ENCODE measurements at regions not wholly inside any gene's neighbourhood (a gene's known extent, or its start where the extent isn't known, plus 50 kb on each side); places are given as distances from the start of the nearest gene placed in this dataset.

- H3K4me1 ChIP-seq, result no peaks in the 10 kb centered on the region
- DNase-seq (ENCODE audit: low spot score in 2 of 2), result no peak
- no peaks in the 10 kb centered on the region for H3K36me3 ChIP-seq
- no peak for TF ChIP-seq POLR2AphosphoS5 (IDR thresholded peaks at IDR 0.05)
- TF ChIP-seq POLR2A (IDR thresholded peaks at IDR 0.05), result no peak
- TF ChIP-seq CTCF (IDR thresholded peaks at IDR 0.05), result no peak
- intact Hi-C loops (cut with DNase I; ENCODE audit: low total_unique reads), result no loop called here
- H3K4me3 ChIP-seq, result no peak overlapping the region
- H3K9me3 ChIP-seq, result no peaks in the 10 kb centered on the region
- no peak overlapping the region for H3K27ac ChIP-seq
- H3K27me3 ChIP-seq, result no peaks in the 10 kb centered on the region
These were observed 409.5 kb downstream of the BTBD3 start for GRCh38 chr20:12327205-12327604.

- no peak overlapping the region for H3K27ac ChIP-seq
- no peak overlapping the region for H3K4me3 ChIP-seq
- DNase-seq (ENCODE audit: low spot score in 2 of 2), result no peak
- H3K4me1 ChIP-seq, result no peaks in the 10 kb centered on the region
- intact Hi-C loops (cut with DNase I; ENCODE audit: low total_unique reads), result no loop called here
- H3K9me3 ChIP-seq, result no peaks in the 10 kb centered on the region
- no peaks in the 10 kb centered on the region for H3K36me3 ChIP-seq
- H3K27me3 ChIP-seq, result no peaks in the 10 kb centered on the region
- TF ChIP-seq POLR2A (IDR thresholded peaks at IDR 0.05), result no peak
These were observed 413.5 kb downstream of the BTBD3 start for GRCh38 chr20:12331236-12331635.

- H3K4me3 ChIP-seq, result no peak overlapping the region
- no peak for TF ChIP-seq POLR2A (IDR thresholded peaks at IDR 0.05)
- no peak for TF ChIP-seq POLR2AphosphoS5 (IDR thresholded peaks at IDR 0.05)
- intact Hi-C loops (cut with DNase I; ENCODE audit: low total_unique reads), result no loop called here
- no peaks in the 10 kb centered on the region for H3K27me3 ChIP-seq
- H3K9me3 ChIP-seq, result no peaks in the 10 kb centered on the region
- H3K36me3 ChIP-seq, result no peaks in the 10 kb centered on the region
- H3K27ac ChIP-seq, result no peak overlapping the region
- H3K4me1 ChIP-seq, result no peaks in the 10 kb centered on the region
- no peak for DNase-seq (ENCODE audit: low spot score in 2 of 2)
These were observed 419.9 kb downstream of the BTBD3 start for GRCh38 chr20:12337601-12338000.

GRCh38 chr20:12345978-12346377 is 428.3 kb downstream of the BTBD3 start:
- H3K36me3 ChIP-seq, result no peaks in the 10 kb centered on the region
- no peaks in the 10 kb centered on the region for H3K27me3 ChIP-seq
- no peak for TF ChIP-seq POLR2A (IDR thresholded peaks at IDR 0.05)
- TF ChIP-seq CTCF (IDR thresholded peaks at IDR 0.05), result no peak
- TF ChIP-seq POLR2AphosphoS5 (IDR thresholded peaks at IDR 0.05), result no peak
- H3K9me3 ChIP-seq, result no peaks in the 10 kb centered on the region
- no peaks in the 10 kb centered on the region for H3K4me1 ChIP-seq
- no peak for DNase-seq (ENCODE audit: low spot score in 2 of 2)
- intact Hi-C loops (cut with DNase I; ENCODE audit: low total_unique reads), result no loop called here
- H3K27ac ChIP-seq, result no peak overlapping the region
- no peak overlapping the region for H3K4me3 ChIP-seq

- intact Hi-C loops (cut with DNase I; ENCODE audit: low total_unique reads), result loop anchor here (5.0 kb wide), 1 partner anchor 482 kb away; no protein-coding TSS in a partner anchor
- TF ChIP-seq POLR2AphosphoS5 (IDR thresholded peaks at IDR 0.05) (no peak), POLR2A (IDR thresholded peaks at IDR 0.05) (no peak)
- no peak for DNase-seq (ENCODE audit: low spot score in 2 of 2)
- H3K9me3 ChIP-seq, result no peaks in the 10 kb centered on the region
- H3K4me1 ChIP-seq, result no peaks in the 10 kb centered on the region
- H3K36me3 ChIP-seq, result no peaks in the 10 kb centered on the region
- H3K4me3 ChIP-seq, result no peak overlapping the region
- H3K27me3 ChIP-seq, result no peaks in the 10 kb centered on the region
- H3K27ac ChIP-seq, result no peak overlapping the region
These were observed 436.1 kb downstream of the BTBD3 start for GRCh38 chr20:12353842-12354241.

- H3K27ac ChIP-seq, result no peak overlapping the region
- no peaks in the 10 kb centered on the region for H3K9me3 ChIP-seq
- intact Hi-C loops (cut with DNase I; ENCODE audit: low total_unique reads), result loop anchor here (5.0 kb wide), 1 partner anchor 482 kb away; no protein-coding TSS in a partner anchor
- H3K4me1 ChIP-seq, result no peaks in the 10 kb centered on the region
- DNase-seq (ENCODE audit: low spot score in 2 of 2), result no peak
- no peaks in the 10 kb centered on the region for H3K27me3 ChIP-seq
- H3K36me3 ChIP-seq, result no peaks in the 10 kb centered on the region
- TF ChIP-seq POLR2A (IDR thresholded peaks at IDR 0.05), result no peak
- no peak for TF ChIP-seq CTCF (IDR thresholded peaks at IDR 0.05)
- no peak for TF ChIP-seq POLR2AphosphoS5 (IDR thresholded peaks at IDR 0.05)
- H3K4me3 ChIP-seq, result no peak overlapping the region
These were observed 437.0 kb downstream of the BTBD3 start for GRCh38 chr20:12354725-12355124.

GRCh38 chr20:12355185-12355584 is 437.5 kb downstream of the BTBD3 start:
- TF ChIP-seq CTCF (IDR thresholded peaks at IDR 0.05) (no peak), POLR2AphosphoS5 (IDR thresholded peaks at IDR 0.05) (no peak), POLR2A (IDR thresholded peaks at IDR 0.05) (no peak)
- DNase-seq (ENCODE audit: low spot score in 2 of 2), result no peak
- Histone ChIP-seq H3K27ac (no peak overlapping the region), H3K36me3 (no peaks in the 10 kb centered on the region), H3K4me1 (no peaks in the 10 kb centered on the region), H3K27me3 (no peaks in the 10 kb centered on the region), H3K9me3 (no peaks in the 10 kb centered on the region), H3K4me3 (no peak overlapping the region)
- intact Hi-C loops (cut with DNase I; ENCODE audit: low total_unique reads), result no loop called here
